H9 (cell line): ENCODE measurements at regions not wholly inside any gene's neighbourhood (a gene's known extent, or its start where the extent isn't known, plus 50 kb on each side); places are given as distances from the start of the nearest gene placed in this dataset.

Experiments used
- DNase-seq: peaks from one replicate; pipeline ENCODE4 v3.0.0-alpha.2; 2017
- H2AFZ ChIP-seq: one replicate; pipeline ENCODE4 v1.6.1; 2013; ENCODE audit warnings: mild to moderate bottlenecking, low read length, control low read depth, moderate library complexity
- H2AK5ac ChIP-seq: 2 replicates; pipeline ENCODE4 v1.6.1; 2013; ENCODE audit warnings: low read length, control low read depth, mixed read lengths; ENCODE audit not compliant: insufficient read length
- H2BK120ac ChIP-seq: one replicate; pipeline ENCODE4 v1.6.1; 2013; ENCODE audit warnings: low read depth, mild to moderate bottlenecking, low read length, control low read depth, inconsistent platforms; ENCODE audit not compliant: poor library complexity, severe bottlenecking
- H2BK12ac ChIP-seq: 2 replicates; pipeline ENCODE4 v1.6.1; 2013; ENCODE audit warnings: low read length, control low read depth, mixed read lengths, low read depth; ENCODE audit not compliant: insufficient read length
- H2BK15ac ChIP-seq: 2 replicates; pipeline ENCODE4 v1.6.1; 2013; ENCODE audit warnings: low read depth, low read length, control low read depth
- H2BK20ac ChIP-seq: one replicate; pipeline ENCODE4 v1.6.1; 2013; ENCODE audit warnings: low read depth, mild to moderate bottlenecking, low read length, control low read depth, inconsistent platforms; ENCODE audit not compliant: poor library complexity, severe bottlenecking
- H2BK5ac ChIP-seq: 2 replicates; pipeline ENCODE4 v1.6.1; 2013; ENCODE audit warnings: low read length, control low read depth, mixed read lengths; ENCODE audit not compliant: insufficient read length
- H3K14ac ChIP-seq: 2 replicates; pipeline ENCODE4 v1.6.1; 2013; ENCODE audit warnings: low read length, control low read depth; ENCODE audit not compliant: insufficient read depth
- H3K18ac ChIP-seq: 2 replicates; pipeline ENCODE4 v1.6.1; 2013; ENCODE audit warnings: low read depth, mild to moderate bottlenecking, mixed read lengths, low read length, control low read depth; ENCODE audit not compliant: insufficient read length
- H3K23ac ChIP-seq: 2 replicates; pipeline ENCODE4 v1.6.1; 2013; ENCODE audit warnings: low read length, control low read depth, mixed read lengths, low read depth; ENCODE audit not compliant: insufficient read length
- H3K23me2 ChIP-seq: 2 replicates; pipeline ENCODE4 v1.6.1; 2013; ENCODE audit warnings: low read depth, mild to moderate bottlenecking, mixed read lengths, low read length, control low read depth; ENCODE audit not compliant: insufficient read length, poor library complexity, severe bottlenecking
- H3K27ac ChIP-seq: 2 replicates; pipeline ENCODE4 v1.5.1; 2013; ENCODE audit warnings: low read length, control low read depth, mixed read lengths, low read depth; ENCODE audit not compliant: insufficient read length
- H3K27me3 ChIP-seq: 2 replicates; pipeline ENCODE4 v1.6.1; 2013; ENCODE audit warnings: low read length, control low read depth, inconsistent platforms; ENCODE audit not compliant: insufficient read depth
- H3K4ac ChIP-seq: 2 replicates; pipeline ENCODE4 v1.6.1; 2013; ENCODE audit warnings: low read depth, mild to moderate bottlenecking, control low read depth, inconsistent platforms, low read length, moderate library complexity
- H3K4me1 ChIP-seq: 2 replicates; pipeline ENCODE4 v1.6.1; 2013; ENCODE audit warnings: low read length, control low read depth, inconsistent platforms; ENCODE audit not compliant: insufficient read depth
- H3K4me2 ChIP-seq: 2 replicates; pipeline ENCODE4 v1.6.1; 2013; ENCODE audit warnings: low read length, control low read depth, mixed read lengths; ENCODE audit not compliant: insufficient read length, insufficient read depth
- H3K56ac ChIP-seq: 2 replicates; pipeline ENCODE4 v1.6.1; 2013; ENCODE audit warnings: low read depth, mild to moderate bottlenecking, mixed read lengths, low read length, control low read depth; ENCODE audit not compliant: insufficient read length
- H3K79me1 ChIP-seq: 2 replicates; pipeline ENCODE4 v1.6.1; 2013; ENCODE audit warnings: low read depth, mild to moderate bottlenecking, moderate library complexity, low read length, control low read depth, inconsistent platforms; ENCODE audit not compliant: insufficient read depth, poor library complexity, severe bottlenecking
- H3K79me2 ChIP-seq: 2 replicates; pipeline ENCODE4 v1.6.1; 2013; ENCODE audit warnings: low read length, control low read depth, inconsistent platforms; ENCODE audit not compliant: insufficient read depth
- H3K9ac ChIP-seq: 2 replicates; pipeline ENCODE4 v1.6.1; 2013; ENCODE audit warnings: low read length, control low read depth, mixed read lengths; ENCODE audit not compliant: insufficient read length; ENCODE audit errors: extremely low read depth
- H3K9me3 ChIP-seq: one replicate; pipeline ENCODE4 v1.6.1; 2013; ENCODE audit warnings: low read depth, low read length, inconsistent platforms; ENCODE audit not compliant: control insufficient read depth
- H3T11ph ChIP-seq: one replicate; pipeline ENCODE4 v1.6.1; 2013; ENCODE audit warnings: mild to moderate bottlenecking, low read length, control low read depth, inconsistent platforms
- H4K20me1 ChIP-seq: one replicate; pipeline ENCODE4 v1.6.1; 2013; ENCODE audit not compliant: control insufficient read depth, insufficient read length, insufficient read depth
- H4K5ac ChIP-seq: 2 replicates; pipeline ENCODE4 v1.6.1; 2013; ENCODE audit warnings: low read depth, mild to moderate bottlenecking, mixed read lengths, low read length, control low read depth; ENCODE audit not compliant: insufficient read length
- H4K8ac ChIP-seq: replicated peaks from 2 replicates; pipeline ENCODE4 v1.6.1; 2013; ENCODE audit warnings: low read length, control low read depth, mixed read lengths, low read depth; ENCODE audit not compliant: insufficient read length
- H4K91ac ChIP-seq: 2 replicates; pipeline ENCODE4 v1.6.1; 2013; ENCODE audit warnings: low read depth, mild to moderate bottlenecking, moderate library complexity, mixed read lengths, low read length, control low read depth; ENCODE audit not compliant: insufficient read length
- H3K27ac Mint-ChIP-seq, 3 experiments: 2 replicates in 2 of 3; 3 replicates in 1 of 3; pipeline ENCODE4 v1.8.0; 2020 to 2021; ENCODE audit warnings: mixed read lengths in 3 of 3, mild to moderate bottlenecking in 1 of 3, moderate library complexity in 1 of 3
- H3K27me3 Mint-ChIP-seq: 2 replicates; pipeline ENCODE4 v1.8.0; 2021; ENCODE audit warnings: low read depth, mild to moderate bottlenecking, moderate library complexity, mixed read lengths
- H3K36me3 Mint-ChIP-seq, 3 experiments: 2 replicates in 2 of 3; 3 replicates in 1 of 3; pipeline ENCODE4 v1.8.0; 2020 to 2021; ENCODE audit warnings: low read depth in 3 of 3, mixed read lengths in 3 of 3; ENCODE audit not compliant: insufficient read depth in 1 of 3
- H3K4me1 Mint-ChIP-seq, 2 experiments: 2 replicates each; pipeline ENCODE4 v1.8.0; 2020; ENCODE audit warnings: mixed read lengths in 2 of 2
- H3K4me3 Mint-ChIP-seq, 2 experiments: 2 replicates in 1 of 2; 3 replicates in 1 of 2; pipeline ENCODE4 v1.8.0; 2020 to 2021; ENCODE audit warnings: mild to moderate bottlenecking in 2 of 2, mixed read lengths in 2 of 2, moderate library complexity in 1 of 2
- H3K9me3 Mint-ChIP-seq, 2 experiments: 2 replicates in 1 of 2; 3 replicates in 1 of 2; pipeline ENCODE4 v1.8.0; 2020; ENCODE audit warnings: mild to moderate bottlenecking in 2 of 2, mixed read lengths in 2 of 2, moderate library complexity in 1 of 2
- WGBS: extraction: QIAGEN DNeasy Blood & Tissue Kit; methylation state at CpG from one replicate; pipeline ENCODE4 v1.1.7; 2013; ENCODE audit warnings: missing lambda C conversion rate, low lambda C conversion rate, mixed read lengths; ENCODE audit not compliant: insufficient read length; ENCODE audit errors: extremely low coverage; 5-methylcytosine and 5-hydroxymethylcytosine counted together
- TF ChIP-seq, protein P1 (sequence below): fragments of 200-600 bp; sonication (generic); conservative IDR thresholded peaks from 3 replicates; pipeline ENCODE4 v1.8.0; 2021; ENCODE audit warnings: antibody characterized with exemption, mild to moderate bottlenecking

- Histone ChIP-seq H4K91ac (no peak overlapping the region), H3K14ac (no peak overlapping the region), H2AK5ac (no peak overlapping the region), H2BK15ac (no peak overlapping the region), H3K18ac (no peak overlapping the region), H3T11ph (no peak overlapping the region), H4K8ac (no peak overlapping the region), H3K27ac (no peak overlapping the region), H3K23me2 (no peaks in the 10 kb centered on the region), H2BK20ac (no peak overlapping the region), H3K27me3 (peaks cover 12% of the 10 kb centered on the region; the same call in 1 of the 2 replicates), H3K9ac (no peak overlapping the region), H3K4ac (no peak overlapping the region), H2BK5ac (no peak overlapping the region), H3K4me2 (no peak overlapping the region), H4K20me1 (no peaks in the 10 kb centered on the region), H3K23ac (no peak overlapping the region), H3K79me2 (no peaks in the 10 kb centered on the region), H2BK120ac (no peak overlapping the region), H3K79me1 (no peaks in the 10 kb centered on the region), H2AFZ (no peak overlapping the region), H2BK12ac (no peak overlapping the region), H3K56ac (no peak overlapping the region), H3K9me3 (peaks cover 17% of the 10 kb centered on the region), H3K4me1 (no peaks in the 10 kb centered on the region), H4K5ac (no peak overlapping the region)
- Mint-ChIP-seq H3K4me1 (peaks cover 2 to 3% of the 10 kb centered on the region in 2 experiments; a peak in 1 of 4 replicates), H3K27me3 (peaks cover 33% of the 10 kb centered on the region), H3K36me3 (peaks cover 0 to 1% (median 0%) of the 10 kb centered on the region in 3 experiments; a peak in 2 of 7 replicates), H3K4me3 (no peak overlapping the region), H3K27ac (no peak overlapping the region), H3K9me3 (peaks cover 66 to 75% of the 10 kb centered on the region in 2 experiments)
- no CpG with 5 or more reads among the region's 4 CpGs for WGBS
- no peak for DNase-seq
- TF ChIP-seq, protein P1, sequence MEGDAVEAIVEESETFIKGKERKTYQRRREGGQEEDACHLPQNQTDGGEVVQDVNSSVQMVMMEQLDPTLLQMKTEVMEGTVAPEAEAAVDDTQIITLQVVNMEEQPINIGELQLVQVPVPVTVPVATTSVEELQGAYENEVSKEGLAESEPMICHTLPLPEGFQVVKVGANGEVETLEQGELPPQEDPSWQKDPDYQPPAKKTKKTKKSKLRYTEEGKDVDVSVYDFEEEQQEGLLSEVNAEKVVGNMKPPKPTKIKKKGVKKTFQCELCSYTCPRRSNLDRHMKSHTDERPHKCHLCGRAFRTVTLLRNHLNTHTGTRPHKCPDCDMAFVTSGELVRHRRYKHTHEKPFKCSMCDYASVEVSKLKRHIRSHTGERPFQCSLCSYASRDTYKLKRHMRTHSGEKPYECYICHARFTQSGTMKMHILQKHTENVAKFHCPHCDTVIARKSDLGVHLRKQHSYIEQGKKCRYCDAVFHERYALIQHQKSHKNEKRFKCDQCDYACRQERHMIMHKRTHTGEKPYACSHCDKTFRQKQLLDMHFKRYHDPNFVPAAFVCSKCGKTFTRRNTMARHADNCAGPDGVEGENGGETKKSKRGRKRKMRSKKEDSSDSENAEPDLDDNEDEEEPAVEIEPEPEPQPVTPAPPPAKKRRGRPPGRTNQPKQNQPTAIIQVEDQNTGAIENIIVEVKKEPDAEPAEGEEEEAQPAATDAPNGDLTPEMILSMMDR = no peak
Observed at GRCh38 chrX:79604364-79604763, 237.2 kb upstream of the ITM2A start.
